ENCODE measurements at regions not wholly inside any gene's neighbourhood (a gene's known extent, or its start where the extent isn't known, plus 50 kb on each side); places are given as distances from the start of the nearest gene placed in this dataset.
"Not testable (repeated sequence)": the region's sequence is repeated elsewhere in the genome, so short reads cannot be mapped to it uniquely, and the experiment has no call there.

GRCh38 chr1:38198099-38198498 is 151.5 kb upstream of the POU3F1 start:
- H3K4me1 Mint-ChIP-seq (ENCODE audit: low read depth in 2 of 2): no peaks in the 10 kb centered on the region
- ATAC-seq (replicated peaks) (no peak), DNase-seq (no peak)
- H3K4me3 Mint-ChIP-seq: no peak overlapping the region
- H3K9me3 Mint-ChIP-seq: no peaks in the 10 kb centered on the region
- H3K27ac Mint-ChIP-seq: no peak overlapping the region
- no peaks in the 10 kb centered on the region for H3K36me3 Mint-ChIP-seq (ENCODE audit: insufficient read depth)
- H3K27me3 Mint-ChIP-seq: peaks cover 7 to 31% of the 10 kb centered on the region in 2 donors

- Mint-ChIP-seq H3K9me3 (no peaks in the 10 kb centered on the region), H3K4me3 (no peak overlapping the region), H3K36me3 (ENCODE audit: insufficient read depth) (no peaks in the 10 kb centered on the region), H3K27ac (no peak overlapping the region), H3K4me1 (ENCODE audit: low read depth in 2 of 2) (no peaks in the 10 kb centered on the region), H3K27me3 (peaks cover 13 to 37% of the 10 kb centered on the region in 2 donors)
- no peak for DNase-seq
- no peak for ATAC-seq (replicated peaks)
Observed at GRCh38 chr1:38197312-38198061, 150.9 kb upstream of the POU3F1 start.

- ATAC-seq (replicated peaks): no peak
- Mint-ChIP-seq H3K9me3 (no peaks in the 10 kb centered on the region), H3K4me3 (no peak overlapping the region), H3K36me3 (ENCODE audit: insufficient read depth) (no peaks in the 10 kb centered on the region), H3K4me1 (ENCODE audit: low read depth in 2 of 2) (no peaks in the 10 kb centered on the region), H3K27me3 (peaks cover 24 to 66% of the 10 kb centered on the region in 2 donors), H3K27ac (no peak overlapping the region)
- DNase-seq: no peak
Observed at GRCh38 chr1:38194472-38194871, 147.9 kb upstream of the POU3F1 start.

GRCh38 chr1:38193040-38193439 is 146.4 kb upstream of the POU3F1 start:
- H3K27ac Mint-ChIP-seq: no peak overlapping the region
- ATAC-seq (replicated peaks) (no peak), DNase-seq (no peak)
- no peaks in the 10 kb centered on the region for H3K36me3 Mint-ChIP-seq (ENCODE audit: insufficient read depth)
- peaks cover 32 to 70% of the 10 kb centered on the region in 2 donors for H3K27me3 Mint-ChIP-seq
- H3K4me3 Mint-ChIP-seq: no peak overlapping the region
- no peaks in the 10 kb centered on the region for H3K4me1 Mint-ChIP-seq (ENCODE audit: low read depth in 2 of 2)
- H3K9me3 Mint-ChIP-seq: no peaks in the 10 kb centered on the region

- no peak for DNase-seq
- H3K27ac Mint-ChIP-seq: no peak overlapping the region
- H3K4me1 Mint-ChIP-seq (ENCODE audit: low read depth in 2 of 2): no peaks in the 10 kb centered on the region
- H3K9me3 Mint-ChIP-seq: no peaks in the 10 kb centered on the region
- no peak for ATAC-seq (replicated peaks)
- peaks cover 46 to 86% of the 10 kb centered on the region in 2 donors for H3K27me3 Mint-ChIP-seq
- H3K36me3 Mint-ChIP-seq (ENCODE audit: insufficient read depth): no peaks in the 10 kb centered on the region
- H3K4me3 Mint-ChIP-seq: no peak overlapping the region
Observed at GRCh38 chr1:38191461-38191860, 144.9 kb upstream of the POU3F1 start.

GRCh38 chr1:38190983-38191382 is 144.4 kb upstream of the POU3F1 start:
- no peaks in the 10 kb centered on the region for H3K36me3 Mint-ChIP-seq (ENCODE audit: insufficient read depth)
- no peaks in the 10 kb centered on the region for H3K4me1 Mint-ChIP-seq (ENCODE audit: low read depth in 2 of 2)
- H3K9me3 Mint-ChIP-seq: no peaks in the 10 kb centered on the region
- no peak for DNase-seq
- peaks cover 51 to 86% of the 10 kb centered on the region in 2 donors for H3K27me3 Mint-ChIP-seq
- no peak overlapping the region for H3K4me3 Mint-ChIP-seq
- no peak overlapping the region for H3K27ac Mint-ChIP-seq
- no peak for ATAC-seq (replicated peaks)

GRCh38 chr1:38187552-38187951 is 141.0 kb upstream of the POU3F1 start:
- peaks cover 51 to 92% of the 10 kb centered on the region in 2 donors for H3K27me3 Mint-ChIP-seq
- H3K9me3 Mint-ChIP-seq: no peaks in the 10 kb centered on the region
- no peak for DNase-seq
- no peak overlapping the region for H3K4me3 Mint-ChIP-seq
- no peak for ATAC-seq (replicated peaks)
- H3K36me3 Mint-ChIP-seq (ENCODE audit: insufficient read depth): no peaks in the 10 kb centered on the region
- no peak overlapping the region for H3K27ac Mint-ChIP-seq
- H3K4me1 Mint-ChIP-seq (ENCODE audit: low read depth in 2 of 2): no peaks in the 10 kb centered on the region

GRCh38 chr1:38186566-38186965 is 140.0 kb upstream of the POU3F1 start:
- peaks cover 42 to 87% of the 10 kb centered on the region in 2 donors for H3K27me3 Mint-ChIP-seq
- no peaks in the 10 kb centered on the region for H3K9me3 Mint-ChIP-seq
- no peak for DNase-seq
- no peak overlapping the region for H3K4me3 Mint-ChIP-seq
- no peaks in the 10 kb centered on the region for H3K4me1 Mint-ChIP-seq (ENCODE audit: low read depth in 2 of 2)
- no peak for ATAC-seq (replicated peaks)
- H3K27ac Mint-ChIP-seq: no peak overlapping the region
- no peaks in the 10 kb centered on the region for H3K36me3 Mint-ChIP-seq (ENCODE audit: insufficient read depth)

- no peak overlapping the region for H3K4me3 Mint-ChIP-seq
- no peaks in the 10 kb centered on the region for H3K4me1 Mint-ChIP-seq (ENCODE audit: low read depth in 2 of 2)
- H3K36me3 Mint-ChIP-seq (ENCODE audit: insufficient read depth): no peaks in the 10 kb centered on the region
- no peaks in the 10 kb centered on the region for H3K9me3 Mint-ChIP-seq
- H3K27me3 Mint-ChIP-seq: peaks cover 43 to 87% of the 10 kb centered on the region in 2 donors
- DNase-seq (no peak), ATAC-seq (replicated peaks) (no peak)
- H3K27ac Mint-ChIP-seq: no peak overlapping the region
Observed at GRCh38 chr1:38185913-38186312, 139.3 kb upstream of the POU3F1 start.

- peaks cover 42 to 83% of the 10 kb centered on the region in 2 donors for H3K27me3 Mint-ChIP-seq
- ATAC-seq (replicated peaks) (no peak), DNase-seq (no peak)
- no peak overlapping the region for H3K27ac Mint-ChIP-seq
- H3K4me1 Mint-ChIP-seq (ENCODE audit: low read depth in 2 of 2): no peaks in the 10 kb centered on the region
- no peaks in the 10 kb centered on the region for H3K9me3 Mint-ChIP-seq
- H3K4me3 Mint-ChIP-seq: no peak overlapping the region
- H3K36me3 Mint-ChIP-seq (ENCODE audit: insufficient read depth): peaks cover 2% of the 10 kb centered on the region
Observed at GRCh38 chr1:38183747-38184146, 137.2 kb upstream of the POU3F1 start.

- ATAC-seq (replicated peaks) (no peak), DNase-seq (no peak)
- peaks cover 2% of the 10 kb centered on the region for H3K36me3 Mint-ChIP-seq (ENCODE audit: insufficient read depth)
- no peaks in the 10 kb centered on the region for H3K9me3 Mint-ChIP-seq
- no peak overlapping the region for H3K27ac Mint-ChIP-seq
- H3K4me1 Mint-ChIP-seq (ENCODE audit: low read depth in 2 of 2): no peaks in the 10 kb centered on the region
- H3K4me3 Mint-ChIP-seq: no peak overlapping the region
- H3K27me3 Mint-ChIP-seq: peaks cover 36 to 77% of the 10 kb centered on the region in 2 donors
Observed at GRCh38 chr1:38183096-38183495, 136.5 kb upstream of the POU3F1 start.

- H3K9me3 Mint-ChIP-seq; DNase-seq; ATAC-seq (replicated peaks); H3K27ac Mint-ChIP-seq; H3K36me3 Mint-ChIP-seq (ENCODE audit: insufficient read depth); H3K4me1 Mint-ChIP-seq (ENCODE audit: low read depth in 2 of 2); H3K4me3 Mint-ChIP-seq: not testable (repeated sequence)
- peaks cover 10 to 64% of the 10 kb centered on the region in 2 donors for H3K27me3 Mint-ChIP-seq
Observed at GRCh38 chr1:38180388-38180787, 133.8 kb upstream of the POU3F1 start.

- no peak overlapping the region for H3K27ac Mint-ChIP-seq
- no peak for DNase-seq
- no peaks in the 10 kb centered on the region for H3K9me3 Mint-ChIP-seq
- ATAC-seq (replicated peaks): no peak
- H3K27me3 Mint-ChIP-seq: peaks cover 10 to 64% of the 10 kb centered on the region in 2 donors
- no peak overlapping the region for H3K4me3 Mint-ChIP-seq
- H3K36me3 Mint-ChIP-seq (ENCODE audit: insufficient read depth): peaks cover 2% of the 10 kb centered on the region
- H3K4me1 Mint-ChIP-seq (ENCODE audit: low read depth in 2 of 2): no peaks in the 10 kb centered on the region
Observed at GRCh38 chr1:38179483-38179882, 132.9 kb upstream of the POU3F1 start.

GRCh38 chr1:38178216-38178615 is 131.6 kb upstream of the POU3F1 start:
- H3K4me3 Mint-ChIP-seq: no peak overlapping the region
- peaks cover 2% of the 10 kb centered on the region for H3K36me3 Mint-ChIP-seq (ENCODE audit: insufficient read depth)
- H3K4me1 Mint-ChIP-seq (ENCODE audit: low read depth in 2 of 2): no peaks in the 10 kb centered on the region
- no peak overlapping the region for H3K27ac Mint-ChIP-seq
- ATAC-seq (replicated peaks) (no peak), DNase-seq (no peak)
- peaks cover 10 to 69% of the 10 kb centered on the region in 2 donors for H3K27me3 Mint-ChIP-seq
- H3K9me3 Mint-ChIP-seq: no peaks in the 10 kb centered on the region
